ENCODE measurements at regions not wholly inside any gene's neighbourhood (a gene's known extent, or its start where the extent isn't known, plus 50 kb on each side); places are given as distances from the start of the nearest gene placed in this dataset.

- Mint-ChIP-seq H3K27me3 (no peaks in the 10 kb centered on the region), H3K9me3 (peaks cover 14% of the 10 kb centered on the region), H3K36me3 (ENCODE audit: insufficient read depth) (no peaks in the 10 kb centered on the region), H3K27ac (ENCODE audit: low read depth) (no peak overlapping the region), H3K4me1 (no peaks in the 10 kb centered on the region), H3K4me3 (no peak overlapping the region)
- ATAC-seq (replicated peaks; ENCODE audit: extremely low read depth, poor library complexity, severe bottlenecking) (no peak), DNase-seq (ENCODE audit: low spot score in 2 of 2) (no peak)
These were observed 341.3 kb downstream of the SLC16A7 start for GRCh38 chr12:59937148-59937547.

- Mint-ChIP-seq H3K4me3 (no peak overlapping the region), H3K27ac (ENCODE audit: low read depth) (no peak overlapping the region), H3K36me3 (ENCODE audit: insufficient read depth) (no peaks in the 10 kb centered on the region), H3K4me1 (no peaks in the 10 kb centered on the region), H3K9me3 (peaks cover 14% of the 10 kb centered on the region), H3K27me3 (no peaks in the 10 kb centered on the region)
- DNase-seq (ENCODE audit: low spot score in 2 of 2) (no peak), ATAC-seq (replicated peaks; ENCODE audit: extremely low read depth, poor library complexity, severe bottlenecking) (no peak)
These were observed 342.5 kb downstream of the SLC16A7 start for GRCh38 chr12:59938190-59938962.

- no peak overlapping the region for H3K27ac Mint-ChIP-seq (ENCODE audit: low read depth)
- H3K36me3 Mint-ChIP-seq (ENCODE audit: insufficient read depth): no peaks in the 10 kb centered on the region
- H3K4me1 Mint-ChIP-seq: no peaks in the 10 kb centered on the region
- H3K4me3 Mint-ChIP-seq: no peak overlapping the region
- no peak for DNase-seq (ENCODE audit: low spot score in 2 of 2)
- no peaks in the 10 kb centered on the region for H3K27me3 Mint-ChIP-seq
- peaks cover 14% of the 10 kb centered on the region for H3K9me3 Mint-ChIP-seq
- no peak for ATAC-seq (replicated peaks; ENCODE audit: extremely low read depth, poor library complexity, severe bottlenecking)
These were observed 345.0 kb downstream of the SLC16A7 start for GRCh38 chr12:59940631-59941342.

GRCh38 chr12:59941461-59941860 lies 345.6 kb downstream of the SLC16A7 start:
- H3K36me3 Mint-ChIP-seq (ENCODE audit: insufficient read depth): no peaks in the 10 kb centered on the region
- DNase-seq (ENCODE audit: low spot score in 2 of 2) (no peak), ATAC-seq (replicated peaks; ENCODE audit: extremely low read depth, poor library complexity, severe bottlenecking) (no peak)
- H3K4me3 Mint-ChIP-seq: no peak overlapping the region
- peaks cover 14% of the 10 kb centered on the region for H3K9me3 Mint-ChIP-seq
- H3K4me1 Mint-ChIP-seq: no peaks in the 10 kb centered on the region
- H3K27ac Mint-ChIP-seq (ENCODE audit: low read depth): no peak overlapping the region
- H3K27me3 Mint-ChIP-seq: no peaks in the 10 kb centered on the region

GRCh38 chr12:59944177-59944576 lies 348.3 kb downstream of the SLC16A7 start:
- Mint-ChIP-seq H3K27ac (ENCODE audit: low read depth) (no peak overlapping the region), H3K4me1 (no peaks in the 10 kb centered on the region), H3K4me3 (no peak overlapping the region), H3K36me3 (ENCODE audit: insufficient read depth) (no peaks in the 10 kb centered on the region), H3K27me3 (no peaks in the 10 kb centered on the region), H3K9me3 (peaks cover 16% of the 10 kb centered on the region)
- no peak for DNase-seq (ENCODE audit: low spot score in 2 of 2)
- no peak for ATAC-seq (replicated peaks; ENCODE audit: extremely low read depth, poor library complexity, severe bottlenecking)

GRCh38 chr12:59946635-59947034 lies 350.8 kb downstream of the SLC16A7 start:
- DNase-seq (ENCODE audit: low spot score in 2 of 2) (no peak), ATAC-seq (replicated peaks; ENCODE audit: extremely low read depth, poor library complexity, severe bottlenecking) (no peak)
- Mint-ChIP-seq H3K4me3 (no peak overlapping the region), H3K36me3 (ENCODE audit: insufficient read depth) (no peaks in the 10 kb centered on the region), H3K27ac (ENCODE audit: low read depth) (no peak overlapping the region), H3K4me1 (no peaks in the 10 kb centered on the region), H3K9me3 (peaks cover 9% of the 10 kb centered on the region), H3K27me3 (no peaks in the 10 kb centered on the region)

- ATAC-seq (replicated peaks; ENCODE audit: extremely low read depth, poor library complexity, severe bottlenecking) (no peak), DNase-seq (ENCODE audit: low spot score in 2 of 2) (no peak)
- Mint-ChIP-seq H3K27ac (ENCODE audit: low read depth) (no peak overlapping the region), H3K4me3 (no peak overlapping the region), H3K27me3 (no peaks in the 10 kb centered on the region), H3K9me3 (peaks cover 21% of the 10 kb centered on the region), H3K36me3 (ENCODE audit: insufficient read depth) (no peaks in the 10 kb centered on the region), H3K4me1 (no peaks in the 10 kb centered on the region)
These were observed 367.7 kb downstream of the SLC16A7 start for GRCh38 chr12:59963546-59963945.

GRCh38 chr12:59972905-59973304 lies 377.1 kb downstream of the SLC16A7 start:
- Mint-ChIP-seq H3K4me1 (no peaks in the 10 kb centered on the region), H3K27me3 (no peaks in the 10 kb centered on the region), H3K4me3 (no peak overlapping the region), H3K9me3 (peaks cover 8% of the 10 kb centered on the region), H3K27ac (ENCODE audit: low read depth) (no peak overlapping the region), H3K36me3 (ENCODE audit: insufficient read depth) (no peaks in the 10 kb centered on the region)
- ATAC-seq (replicated peaks; ENCODE audit: extremely low read depth, poor library complexity, severe bottlenecking) (no peak), DNase-seq (ENCODE audit: low spot score in 2 of 2) (no peak)

GRCh38 chr12:59973515-59973914 lies 377.7 kb downstream of the SLC16A7 start:
- ATAC-seq (replicated peaks; ENCODE audit: extremely low read depth, poor library complexity, severe bottlenecking): no peak
- DNase-seq (ENCODE audit: low spot score in 2 of 2): no peak

GRCh38 chr12:59977779-59978178 lies 381.9 kb downstream of the SLC16A7 start:
- Mint-ChIP-seq H3K36me3 (ENCODE audit: insufficient read depth) (no peaks in the 10 kb centered on the region), H3K27ac (ENCODE audit: low read depth) (no peak overlapping the region), H3K4me3 (no peak overlapping the region)

More at GRCh38 chr12:59973515-59973914, 377.7 kb downstream of the SLC16A7 start:
- no peaks in the 10 kb centered on the region for H3K27me3 Mint-ChIP-seq
- H3K4me3 Mint-ChIP-seq: no peak overlapping the region
- H3K4me1 Mint-ChIP-seq: no peaks in the 10 kb centered on the region
- H3K9me3 Mint-ChIP-seq: peaks cover 3% of the 10 kb centered on the region
- no peak overlapping the region for H3K27ac Mint-ChIP-seq (ENCODE audit: low read depth)
- no peaks in the 10 kb centered on the region for H3K36me3 Mint-ChIP-seq (ENCODE audit: insufficient read depth)

GRCh38 chr12:59980476-59980875 lies 384.6 kb downstream of the SLC16A7 start:
- Mint-ChIP-seq H3K27ac (ENCODE audit: low read depth) (no peak overlapping the region), H3K27me3 (no peaks in the 10 kb centered on the region), H3K4me1 (no peaks in the 10 kb centered on the region), H3K36me3 (ENCODE audit: insufficient read depth) (no peaks in the 10 kb centered on the region), H3K4me3 (no peak overlapping the region), H3K9me3 (peaks cover 18% of the 10 kb centered on the region)
- ATAC-seq (replicated peaks; ENCODE audit: extremely low read depth, poor library complexity, severe bottlenecking) (no peak), DNase-seq (ENCODE audit: low spot score in 2 of 2) (no peak)

More at GRCh38 chr12:59977779-59978178, 381.9 kb downstream of the SLC16A7 start:
- H3K27me3 Mint-ChIP-seq: no peaks in the 10 kb centered on the region
- DNase-seq (ENCODE audit: low spot score in 2 of 2) (no peak), ATAC-seq (replicated peaks; ENCODE audit: extremely low read depth, poor library complexity, severe bottlenecking) (no peak)
- no peaks in the 10 kb centered on the region for H3K9me3 Mint-ChIP-seq
- no peaks in the 10 kb centered on the region for H3K4me1 Mint-ChIP-seq

GRCh38 chr12:59999291-59999690 lies 403.5 kb downstream of the SLC16A7 start:
- Mint-ChIP-seq H3K27me3 (no peaks in the 10 kb centered on the region), H3K4me3 (no peak overlapping the region), H3K36me3 (ENCODE audit: insufficient read depth) (no peaks in the 10 kb centered on the region), H3K4me1 (no peaks in the 10 kb centered on the region), H3K9me3 (peaks cover 5% of the 10 kb centered on the region), H3K27ac (ENCODE audit: low read depth) (no peak overlapping the region)
- DNase-seq (ENCODE audit: low spot score in 2 of 2) (no peak), ATAC-seq (replicated peaks; ENCODE audit: extremely low read depth, poor library complexity, severe bottlenecking) (no peak)

GRCh38 chr12:60010486-60010885 lies 414.7 kb downstream of the SLC16A7 start:
- ATAC-seq (replicated peaks; ENCODE audit: extremely low read depth, poor library complexity, severe bottlenecking) (no peak), DNase-seq (ENCODE audit: low spot score in 2 of 2) (no peak)
- Mint-ChIP-seq H3K36me3 (ENCODE audit: insufficient read depth) (no peaks in the 10 kb centered on the region), H3K4me3 (no peak overlapping the region), H3K4me1 (no peaks in the 10 kb centered on the region), H3K27ac (ENCODE audit: low read depth) (no peak overlapping the region), H3K27me3 (no peaks in the 10 kb centered on the region), H3K9me3 (peaks cover 12% of the 10 kb centered on the region)

All from central memory CD8-positive, alpha-beta T cell (primary cell).